Lower lobe of right lung (tissue), 2 donors: ENCODE measurements at regions not wholly inside any gene's neighbourhood (a gene's known extent, or its start where the extent isn't known, plus 50 kb on each side); places are given as distances from the start of the nearest gene placed in this dataset.

Source experiments
- ATAC-seq, 2 donors: fragments of 200-7000 bp; cut with Tn5 transposase; one replicate each; pipeline ENCODE4 v1.9.1; 2020 to 2022; ENCODE audit warnings: mild to moderate bottlenecking in 2 of 2, moderate library complexity in 2 of 2
- DNase-seq: peaks from one replicate; pipeline ENCODE4 v3.0.0-alpha.2; 2020
- H3K27ac ChIP-seq: fragments of 200-600 bp; one replicate; pipeline ENCODE4 v1.8.0; 2022
- H3K27me3 ChIP-seq: fragments of 200-600 bp; one replicate; pipeline ENCODE4 v1.8.0; 2022; ENCODE audit warnings: low read depth
- H3K36me3 ChIP-seq: fragments of 200-600 bp; one replicate; pipeline ENCODE4 v1.8.0; 2022; ENCODE audit warnings: mild to moderate bottlenecking
- H3K4me1 ChIP-seq: fragments of 200-600 bp; one replicate; pipeline ENCODE4 v1.8.0; 2022
- H3K4me3 ChIP-seq: fragments of 200-600 bp; one replicate; pipeline ENCODE4 v1.8.0; 2022; ENCODE audit warnings: mild to moderate bottlenecking
- H3K9me3 ChIP-seq: fragments of 200-600 bp; one replicate; pipeline ENCODE4 v1.8.0; 2022
- CTCF ChIP-seq: fragments of 200-600 bp; IDR thresholded peaks from one replicate; pipeline ENCODE4 v1.8.0; 2022; ENCODE audit warnings: antibody characterized with exemption, mild to moderate bottlenecking
- intact Hi-C: fragments of 100-400 bp; cut with DNase I; formaldehyde crosslinking; loops from one replicate; pipeline ENCODE4 v1.11.0; 2022
- donor health status: DM: no; HTN: yes; CAD: no; lungs with severe emphysema.

GRCh38 chr2:23220513-23221094 lies 164.4 kb upstream of the KLHL29 start:
- DNase-seq (no peak), ATAC-seq (no peak)
- H3K4me3 ChIP-seq, result no peak overlapping the region
- H3K27me3 ChIP-seq, result no peaks in the 10 kb centered on the region
- H3K27ac ChIP-seq, result no peak overlapping the region
- no peaks in the 10 kb centered on the region for H3K9me3 ChIP-seq
- H3K36me3 ChIP-seq, result no peaks in the 10 kb centered on the region
- no peaks in the 10 kb centered on the region for H3K4me1 ChIP-seq
- no peak for TF ChIP-seq CTCF
- intact Hi-C loops, result no loop called here

- intact Hi-C loops, result no loop called here
- DNase-seq, result no peak
- ATAC-seq, result no peak
- Histone ChIP-seq H3K27ac (no peak overlapping the region), H3K4me1 (no peaks in the 10 kb centered on the region), H3K27me3 (no peaks in the 10 kb centered on the region), H3K36me3 (no peaks in the 10 kb centered on the region), H3K9me3 (no peaks in the 10 kb centered on the region), H3K4me3 (no peak overlapping the region)
- no peak for TF ChIP-seq CTCF
Measured at GRCh38 chr2:23221236-23221635, 163.7 kb upstream of the KLHL29 start.

- H3K4me1 ChIP-seq, result no peaks in the 10 kb centered on the region
- DNase-seq (no peak), ATAC-seq (no peak)
- H3K36me3 ChIP-seq, result no peaks in the 10 kb centered on the region
- no peak overlapping the region for H3K27ac ChIP-seq
- no peak overlapping the region for H3K4me3 ChIP-seq
- intact Hi-C loops, result no loop called here
- no peaks in the 10 kb centered on the region for H3K27me3 ChIP-seq
- TF ChIP-seq CTCF, result no peak
- no peaks in the 10 kb centered on the region for H3K9me3 ChIP-seq
Measured at GRCh38 chr2:23221901-23222300, 163.1 kb upstream of the KLHL29 start.

- TF ChIP-seq CTCF, result no peak
- Histone ChIP-seq H3K4me1 (no peaks in the 10 kb centered on the region), H3K27me3 (no peaks in the 10 kb centered on the region), H3K27ac (no peak overlapping the region), H3K36me3 (no peaks in the 10 kb centered on the region), H3K9me3 (no peaks in the 10 kb centered on the region), H3K4me3 (no peak overlapping the region)
- DNase-seq (no peak), ATAC-seq (no peak)
- intact Hi-C loops, result no loop called here
Measured at GRCh38 chr2:23230885-23231284, 154.1 kb upstream of the KLHL29 start.

- H3K27ac ChIP-seq, result no peak overlapping the region
- intact Hi-C loops, result no loop called here
- no peaks in the 10 kb centered on the region for H3K36me3 ChIP-seq
- ATAC-seq (no peak), DNase-seq (no peak)
- H3K4me1 ChIP-seq, result no peaks in the 10 kb centered on the region
- no peaks in the 10 kb centered on the region for H3K27me3 ChIP-seq
- TF ChIP-seq CTCF, result no peak
- no peaks in the 10 kb centered on the region for H3K9me3 ChIP-seq
- no peak overlapping the region for H3K4me3 ChIP-seq
Measured at GRCh38 chr2:23231865-23232264, 153.1 kb upstream of the KLHL29 start.

GRCh38 chr2:23235292-23235691 lies 149.7 kb upstream of the KLHL29 start:
- Histone ChIP-seq H3K4me3 (no peak overlapping the region), H3K27ac (no peak overlapping the region), H3K36me3 (no peaks in the 10 kb centered on the region), H3K27me3 (no peaks in the 10 kb centered on the region), H3K4me1 (no peaks in the 10 kb centered on the region), H3K9me3 (no peaks in the 10 kb centered on the region)
- TF ChIP-seq CTCF, result no peak
- DNase-seq (no peak), ATAC-seq (no peak)
- intact Hi-C loops, result no loop called here
